ENCODE measurements at regions not wholly inside any gene's neighbourhood (a gene's known extent, or its start where the extent isn't known, plus 50 kb on each side); places are given as distances from the start of the nearest gene placed in this dataset.

GRCh38 chr4:186840222-186840701 is 116.6 kb upstream of the FAT1 start:
- WGBS, 3 donors: 77 to 86% (median 81%) methylated on average over 7 of the region's 7 CpGs
- H3K4me1 ChIP-seq: no peaks in the 10 kb centered on the region
- no peak for TF ChIP-seq CTCF (IDR thresholded peaks at IDR 0.05)
- intact Hi-C loops (cut with DNase I): no loop called here
- H3K9me3 ChIP-seq: no peaks in the 10 kb centered on the region
- ATAC-seq (peak; percentile 46 to 83 (median 68)), DNase-seq (peak; percentile 57 to 79)
- peak overlapping the region; percentile 28 for H3K4me3 ChIP-seq
- peak overlapping the region; percentile 53 for H3K27ac ChIP-seq
- no peaks in the 10 kb centered on the region for H3K36me3 ChIP-seq (ENCODE audit: insufficient read depth in 1 of 2, low read depth in 1 of 2)
- no peaks in the 10 kb centered on the region for H3K27me3 ChIP-seq (ENCODE audit: insufficient read depth in 3 of 3, low read length in 2 of 3)

GRCh38 chr4:186840771-186841301 is 117.2 kb upstream of the FAT1 start:
- WGBS, 3 donors: 80 to 85% (median 83%) methylated on average over 21 of the region's 21 CpGs
- Histone ChIP-seq H3K27me3 (ENCODE audit: insufficient read depth in 3 of 3, low read length in 2 of 3) (no peaks in the 10 kb centered on the region), H3K4me1 (no peaks in the 10 kb centered on the region), H3K36me3 (ENCODE audit: insufficient read depth in 1 of 2, low read depth in 1 of 2) (no peaks in the 10 kb centered on the region), H3K27ac (no peak overlapping the region), H3K4me3 (peak overlapping the region; percentile 50), H3K9me3 (no peaks in the 10 kb centered on the region)
- ATAC-seq: no peak
- TF ChIP-seq CTCF (IDR thresholded peaks at IDR 0.05): no peak
- peak; percentile 30 to 64 for DNase-seq
- intact Hi-C loops (cut with DNase I): no loop called here

- ATAC-seq (peak in 1 of 4 donors; percentile 66), DNase-seq (peak in 1 of 2 donors; percentile 49)
- Histone ChIP-seq H3K4me1 (no peaks in the 10 kb centered on the region), H3K36me3 (ENCODE audit: insufficient read depth in 1 of 2, low read depth in 1 of 2) (no peaks in the 10 kb centered on the region), H3K4me3 (peak overlapping the region; percentile 27), H3K27ac (peak overlapping the region; percentile 50), H3K27me3 (ENCODE audit: insufficient read depth in 3 of 3, low read length in 2 of 3) (no peaks in the 10 kb centered on the region), H3K9me3 (no peaks in the 10 kb centered on the region)
- no peak for TF ChIP-seq CTCF (IDR thresholded peaks at IDR 0.05)
- 15 to 18% (median 16%) methylated on average over 8 of the region's 8 CpGs for WGBS, 3 donors
- intact Hi-C loops (cut with DNase I): no loop called here
Observed at GRCh38 chr4:186844059-186844681, 120.5 kb upstream of the FAT1 start.

GRCh38 chr4:186845137-186845842 is 121.6 kb upstream of the FAT1 start:
- no peak for TF ChIP-seq CTCF (IDR thresholded peaks at IDR 0.05)
- DNase-seq (no peak), ATAC-seq (peak in 3 of 4 donors; percentile 27 to 44 (median 36))
- intact Hi-C loops (cut with DNase I): no loop called here
- H3K36me3 ChIP-seq (ENCODE audit: insufficient read depth in 1 of 2, low read depth in 1 of 2): no peaks in the 10 kb centered on the region
- WGBS, 3 donors: 57 to 66% (median 64%) methylated on average over 9 of the region's 9 CpGs
- H3K27me3 ChIP-seq (ENCODE audit: insufficient read depth in 3 of 3, low read length in 2 of 3): no peaks in the 10 kb centered on the region
- H3K4me3 ChIP-seq: no peak overlapping the region
- H3K9me3 ChIP-seq: peaks cover 3% of the 10 kb centered on the region
- no peaks in the 10 kb centered on the region for H3K4me1 ChIP-seq
- H3K27ac ChIP-seq: peak overlapping the region; percentile 50

Data from psoas muscle (tissue), 7 donors.